K562 (cell line): ENCODE measurements at regions not wholly inside any gene's neighbourhood (a gene's known extent, or its start where the extent isn't known, plus 50 kb on each side); places are given as distances from the start of the nearest gene placed in this dataset.

Source experiments
- ATAC-seq: fragments of 200-7000 bp; cut with Tn5 transposase; 3 replicates; pipeline ENCODE4 v1.9.1; 2020; ENCODE audit warnings: moderate library complexity
- BruUV-seq: library from RNA; stranded (reverse); fragments of 400-500 nt; replicated peaks from 2 replicates; lab custom pipeline; 2021; lab: Mats Ljungman, UMichigan
- CTCF ChIA-PET: fragments of 300-600 bp; formaldehyde crosslinking; extraction: SDS; loops from one replicate; lab custom pipeline; 2021; ENCODE audit warnings: low intra/inter-chr PET ratio; lab: Yijun Ruan, JAX
- POLR2A ChIA-PET: fragments of 300-600, 350-650 bp; sonication (Branson Sonifier 250); formaldehyde crosslinking; extraction: SDS; loops from one replicate; lab custom pipeline; 2021; ENCODE audit warnings: antibody characterized with exemption, inconsistent platforms; lab: Yijun Ruan, JAX
- DNase-seq, 4 experiments: peaks; one replicate each; pipeline versions ENCODE4 v3.0.0 to v3.0.0-alpha.2; 2011 to 2018; ENCODE audit warnings: low spot score in 3 of 4, mixed read lengths in 3 of 4; ENCODE audit errors: extremely low read depth in 1 of 4
- FAIRE-seq: peaks from 2 replicates; lab custom pipeline; 2011; peaks lifted over from hg19 to GRCh38; lab: Jason Lieb, UNC
- H2AFZ ChIP-seq: 2 replicates; pipeline ENCODE4 v1.6.0; 2011; ENCODE audit warnings: low read depth, low read length, control low read depth, inconsistent platforms
- H3K27ac ChIP-seq: fragments of 200-600 bp; 3 replicates; pipeline ENCODE4 v1.8.0; 2011; ENCODE audit warnings: low read depth, mild to moderate bottlenecking, control low read depth, inconsistent platforms, low read length, moderate library complexity, mixed read lengths; ENCODE audit errors: extremely low read depth
- H3K27me3 ChIP-seq, 2 experiments: fragments of 300-600 bp in 1 of 2; 2 replicates in 1 of 2; 3 replicates in 1 of 2; pipeline versions ENCODE4 v1.6.0 to v1.8.0; 2011; ENCODE audit warnings: inconsistent platforms in 2 of 2, low read length in 2 of 2, mild to moderate bottlenecking in 1 of 2, mixed read lengths in 1 of 2, moderate library complexity in 1 of 2; ENCODE audit not compliant: control insufficient read depth in 2 of 2, insufficient read depth in 2 of 2
- H3K36me3 ChIP-seq: fragments of 300-600 bp; 3 replicates; pipeline ENCODE4 v1.8.0; 2011; ENCODE audit warnings: mild to moderate bottlenecking, low read length, inconsistent platforms; ENCODE audit not compliant: control insufficient read depth, insufficient read depth
- H3K4me1 ChIP-seq, 2 experiments: fragments of 200-600 bp in 1 of 2; replicated peaks in 1 of 2; 2 replicates in 1 of 2; 3 replicates in 1 of 2; pipeline versions ENCODE4 v1.5.1 to v1.8.0; 2011; ENCODE audit warnings: inconsistent platforms in 2 of 2, low read length in 2 of 2, mild to moderate bottlenecking in 1 of 2, mixed read lengths in 1 of 2, moderate library complexity in 1 of 2; ENCODE audit not compliant: control insufficient read depth in 2 of 2, insufficient read depth in 2 of 2
- H3K4me2 ChIP-seq: 2 replicates; pipeline ENCODE4 v1.6.1; 2011; ENCODE audit warnings: low read length, control low read depth, inconsistent platforms, mixed read lengths; ENCODE audit not compliant: insufficient read depth
- H3K4me3 ChIP-seq: fragments of 200-600 bp; sonication (generic), shearing (Covaris generic); 2 replicates; pipeline ENCODE4 v1.5.1; 2016; ENCODE audit warnings: control low read depth, inconsistent platforms
- H3K79me2 ChIP-seq: fragments of 200-600 bp; 3 replicates; pipeline ENCODE4 v1.8.0; 2011; ENCODE audit warnings: low read length, inconsistent platforms; ENCODE audit not compliant: control insufficient read depth, insufficient read depth
- H3K9ac ChIP-seq, 2 experiments: 2 replicates each; pipeline versions ENCODE4 v1.6.0 to v1.6.1; 2011; ENCODE audit warnings: low read depth in 2 of 2, low read length in 2 of 2, control low read depth in 1 of 2, inconsistent platforms in 1 of 2, mild to moderate bottlenecking in 1 of 2, mixed read lengths in 1 of 2; ENCODE audit not compliant: insufficient read depth in 1 of 2
- H3K9me1 ChIP-seq: one replicate; pipeline ENCODE4 v1.6.0; 2011; ENCODE audit warnings: inconsistent platforms, mild to moderate bottlenecking, low read length, moderate library complexity; ENCODE audit not compliant: control insufficient read depth, insufficient read depth
- H3K9me3 ChIP-seq: replicated peaks from 2 replicates; pipeline ENCODE4 v1.5.1; 2011; ENCODE audit warnings: low read depth, low read length, inconsistent platforms; ENCODE audit not compliant: control insufficient read depth, insufficient read depth
- H4K20me1 ChIP-seq: replicated peaks from 2 replicates; pipeline ENCODE4 v1.6.1; 2011; ENCODE audit warnings: low read length, inconsistent platforms, mixed read lengths; ENCODE audit not compliant: control insufficient read depth, insufficient read depth
- ARID3B ChIP-seq: fragments of 250-450 bp; sonication (Bioruptor Pico); IDR thresholded peaks from 2 replicates; pipeline ENCODE4 v1.4.0; 2020; ENCODE audit warnings: borderline replicate concordance
- BCOR ChIP-seq: fragments of 450-650 bp; IDR thresholded peaks from 2 replicates; pipeline ENCODE4 v1.6.1; 2016
- CBFA2T3 ChIP-seq: fragments of 450-650 bp; IDR thresholded peaks from 2 replicates; pipeline ENCODE4 v1.6.1; 2017
- CREB3L1 ChIP-seq: fragments of 450-650 bp; IDR thresholded peaks from 2 replicates; pipeline ENCODE4 v1.6.1; 2014; ENCODE audit warnings: low read depth, mild to moderate bottlenecking, moderate library complexity, borderline replicate concordance
- KLF6 ChIP-seq: fragments of 250-450 bp; sonication (Bioruptor Pico); IDR thresholded peaks from 2 replicates; pipeline ENCODE4 v1.4.0; 2020; ENCODE audit warnings: mild to moderate bottlenecking, moderate library complexity, borderline replicate concordance
- MAFG ChIP-seq: fragments of 450-650 bp; conservative IDR thresholded peaks from 2 replicates; pipeline ENCODE4 v1.6.1; 2016; ENCODE audit warnings: missing genetic modification characterization, missing compliant biosample characterization
- MITF ChIP-seq: IDR thresholded peaks from 2 replicates; pipeline ENCODE4 v1.6.1; 2014; ENCODE audit warnings: antibody characterized with exemption
- NFIX ChIP-seq: fragments of 250-450 bp; sonication (Bioruptor Pico); IDR thresholded peaks from 2 replicates; pipeline ENCODE4 v1.4.0; 2020; ENCODE audit warnings: low read depth, mild to moderate bottlenecking, moderate library complexity
- PHF20 ChIP-seq: fragments of 450-650 bp; IDR thresholded peaks from 2 replicates; pipeline ENCODE4 v1.6.1; 2018; ENCODE audit not compliant: partially characterized antibody
- PURB ChIP-seq: sonication (generic); formaldehyde crosslinking; IDR thresholded peaks from 2 replicates; pipeline ENCODE4 v1.9.0; 2021; ENCODE audit warnings: low read depth, mild to moderate bottlenecking, missing genetic modification reagents
- SNIP1 ChIP-seq: fragments of 450-650 bp; IDR thresholded peaks from 2 replicates; pipeline ENCODE4 v1.7.1; 2017; ENCODE audit warnings: low read depth, mild to moderate bottlenecking
- TAL1 ChIP-seq: fragments of 450-650 bp; IDR thresholded peaks from 2 replicates; pipeline ENCODE4 v1.6.1; 2016; ENCODE audit warnings: mild to moderate bottlenecking
- TARDBP ChIP-seq: fragments of 450-650 bp; IDR thresholded peaks from 2 replicates; pipeline ENCODE4 v1.6.1; 2016
- WHSC1 ChIP-seq: IDR thresholded peaks from one replicate; pipeline ENCODE4 v1.6.1; 2012; ENCODE audit warnings: low read length, control low read depth, inconsistent platforms
- ZKSCAN3 ChIP-seq: fragments of 250-450 bp; sonication (Bioruptor Pico); IDR thresholded peaks from 2 replicates; pipeline ENCODE4 v1.4.0; 2020
- ZNF444 ChIP-seq: fragments of 250-450 bp; sonication (Bioruptor Pico); IDR thresholded peaks from 2 replicates; pipeline ENCODE4 v1.4.0; 2020; ENCODE audit warnings: mild to moderate bottlenecking, moderate library complexity
- ZNF644 ChIP-seq: fragments of 200-800 bp; sonication (Bioruptor generic); IDR thresholded peaks from 2 replicates; pipeline ENCODE4 v1.6.1; 2016; ENCODE audit warnings: low read depth, missing genetic modification characterization, missing compliant biosample characterization
- WGBS: fragments of 100-300 bp; shearing (Covaris generic); methylation state at CpG from one replicate; pipeline ENCODE4 v1.1.6; 2016; ENCODE audit warnings: low coverage, mixed read lengths; ENCODE audit not compliant: insufficient coverage; ENCODE audit errors: missing lambda C conversion rate; 5-methylcytosine and 5-hydroxymethylcytosine counted together
- in situ Hi-C: fragments of 300-500 bp; cut with MboI; formaldehyde crosslinking; loops from 4 replicates; pipeline ENCODE4 v1.15.0; 2018; ENCODE audit warnings: inconsistent platforms, mixed read lengths
- intact Hi-C: fragments of 100-400 bp; cut with micrococcal nuclease; formaldehyde crosslinking; loops from 2 replicates; pipeline ENCODE4 v1.14.2; 2022

GRCh38 chr11:81332276-81332675 is 1401.4 kb downstream of the FAM181B start:
- no peak for ATAC-seq
- CTCF ChIA-PET = no interaction called here

GRCh38 chr11:81331611-81332235 is 1401.9 kb downstream of the FAM181B start:
- BruUV-seq = no TSS peak
- Histone ChIP-seq H3K4me1 (no peaks in the 10 kb centered on the region), H3K4me2 (no peak overlapping the region), H3K9me1 (no peaks in the 10 kb centered on the region), H3K79me2 (no peaks in the 10 kb centered on the region), H3K27ac (no peak overlapping the region), H3K36me3 (no peaks in the 10 kb centered on the region), H3K9me3 (no peaks in the 10 kb centered on the region), H3K4me3 (no peak overlapping the region), H4K20me1 (no peaks in the 10 kb centered on the region), H3K27me3 (no peaks in the 10 kb centered on the region), H3K9ac (no peak overlapping the region), H2AFZ (no peak overlapping the region)
- in situ Hi-C loops (no loop called here), intact Hi-C loops (no loop called here)
- ChIA-PET POLR2A (no interaction called here), CTCF (no interaction called here)
- no peak for DNase-seq
- ATAC-seq = no peak
- 0% methylated on average over 8 of the region's 9 CpGs for WGBS
- no peak for FAIRE-seq
- no peak for TF ChIP-seq CREB3L1
- no peak for TF ChIP-seq CBFA2T3
- no peak for TF ChIP-seq PURB (CRISPR knock-in tag)
- no peak for TF ChIP-seq MITF
- no peak for TF ChIP-seq ZNF444 (CRISPR knock-in tag)
- TF ChIP-seq NFIX (CRISPR knock-in tag) = no peak
- TF ChIP-seq TARDBP = no peak
- TF ChIP-seq PHF20 = no peak
- no peak for TF ChIP-seq ARID3B (CRISPR knock-in tag)
- no peak for TF ChIP-seq WHSC1
- no peak for TF ChIP-seq MAFG (tag)
- no peak for TF ChIP-seq KLF6 (CRISPR knock-in tag)

More at GRCh38 chr11:81332276-81332675, 1401.4 kb downstream of the FAM181B start:
- no peak overlapping the region for H3K4me2 ChIP-seq
- POLR2A ChIA-PET = no interaction called here
- H3K4me1 ChIP-seq = no peaks in the 10 kb centered on the region
- H3K9ac ChIP-seq = no peak overlapping the region
- no peaks in the 10 kb centered on the region for H3K36me3 ChIP-seq
- WGBS = 0% methylated on average over 2 of the region's 2 CpGs
- TF ChIP-seq TAL1 (no peak), ZNF644 (tag) (no peak), BCOR (no peak), SNIP1 (no peak), ZKSCAN3 (CRISPR knock-in tag) (no peak)
- TF ChIP-seq, all 486 proteins: peak for 0
- no TSS peak for BruUV-seq
- no peak for FAIRE-seq
- Histone ChIP-seq H3K27ac (no peak overlapping the region), H3K9me1 (no peaks in the 10 kb centered on the region), H4K20me1 (no peaks in the 10 kb centered on the region), H3K4me3 (no peak overlapping the region), H3K27me3 (no peaks in the 10 kb centered on the region), H3K79me2 (no peaks in the 10 kb centered on the region), H3K9me3 (no peaks in the 10 kb centered on the region), H2AFZ (no peak overlapping the region)
- in situ Hi-C loops (no loop called here), intact Hi-C loops (no loop called here)
- DNase-seq = no peak
